ENCODE measurements at regions not wholly inside any gene's neighbourhood (a gene's known extent, or its start where the extent isn't known, plus 50 kb on each side); places are given as distances from the start of the nearest gene placed in this dataset.

DNA sequence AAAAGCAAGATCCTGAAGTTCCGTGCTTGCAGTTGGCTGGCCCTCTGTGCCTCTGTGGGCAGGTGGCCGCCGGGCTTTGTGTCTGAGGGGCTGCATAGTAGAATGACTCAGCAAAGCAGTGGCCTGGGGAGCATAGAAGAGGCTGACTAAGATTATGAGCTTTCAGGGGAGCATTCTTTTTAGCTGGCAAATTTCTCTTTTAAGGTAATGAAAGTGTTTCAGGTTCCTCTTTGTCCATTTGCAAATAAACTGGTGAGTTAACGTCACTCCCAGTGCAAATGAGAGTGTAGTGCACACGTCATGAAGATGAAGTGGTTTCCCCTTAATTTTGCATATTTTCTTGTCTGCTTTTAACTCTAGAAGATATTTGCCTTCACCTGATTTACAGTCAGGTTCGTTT is 98.6 kb downstream of the BCL2L11 start:
- H3K9me3 Mint-ChIP-seq = peaks cover 15% of the 10 kb centered on the region
- no peak overlapping the region for H3K4me3 Mint-ChIP-seq
- H3K27me3 Mint-ChIP-seq (ENCODE audit: insufficient read depth) = peaks cover 5% of the 10 kb centered on the region; the same call in 1 of the 2 replicates
- H3K4me1 Mint-ChIP-seq (ENCODE audit: low read depth) = peaks cover 13% of the 10 kb centered on the region
- H3K27ac Mint-ChIP-seq = no peak overlapping the region
- TF ChIP-seq CTCF (IDR thresholded peaks at IDR 0.05) = no peak
- peaks cover 28% of the 10 kb centered on the region for H3K36me3 Mint-ChIP-seq (ENCODE audit: low read depth)
- DNase-seq = no peak

DNA sequence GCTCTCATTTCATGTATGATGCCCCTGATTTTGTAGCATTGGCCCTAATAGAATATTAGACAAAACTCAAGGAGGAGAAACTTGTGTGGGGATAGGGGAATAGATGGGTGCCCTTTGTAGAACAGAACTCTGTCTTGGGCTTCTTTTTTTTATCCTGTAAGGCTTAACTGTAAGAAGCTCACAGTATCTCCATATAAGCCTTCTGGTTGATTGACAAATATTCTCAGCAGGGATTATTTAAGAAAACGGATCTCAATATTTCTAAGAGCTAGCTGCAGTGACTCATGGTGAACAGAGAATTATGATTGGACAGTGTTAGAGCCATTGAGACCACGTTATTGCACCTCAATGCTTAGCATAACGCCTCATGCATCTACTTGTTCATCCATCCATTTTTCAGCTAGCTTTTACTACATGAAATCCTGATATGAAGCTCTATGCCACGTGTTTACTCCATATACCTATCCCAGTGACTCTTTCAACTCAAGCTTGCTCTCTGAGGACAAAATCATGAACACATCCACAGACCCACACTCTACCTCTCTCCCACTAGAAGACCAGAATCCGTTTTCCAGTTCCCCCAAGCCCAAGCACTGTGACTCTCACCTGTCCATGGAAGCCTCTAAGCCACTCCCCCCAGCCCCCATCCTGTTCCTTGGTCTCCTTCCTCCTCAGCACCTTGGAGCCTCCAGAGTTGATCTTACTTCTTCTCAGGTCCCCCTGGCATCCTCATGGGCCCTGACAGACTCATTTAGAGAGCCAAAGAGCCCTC is 99.2 kb downstream of the BCL2L11 start:
- peaks cover 9% of the 10 kb centered on the region for H3K9me3 Mint-ChIP-seq
- TF ChIP-seq CTCF (IDR thresholded peaks at IDR 0.05) = no peak
- H3K36me3 Mint-ChIP-seq (ENCODE audit: low read depth) = peaks cover 22% of the 10 kb centered on the region
- peaks cover 13% of the 10 kb centered on the region for H3K4me1 Mint-ChIP-seq (ENCODE audit: low read depth)
- DNase-seq = no peak
- no peak overlapping the region for H3K4me3 Mint-ChIP-seq
- no peak overlapping the region for H3K27ac Mint-ChIP-seq
- peaks cover 5% of the 10 kb centered on the region; the same call in 1 of the 2 replicates for H3K27me3 Mint-ChIP-seq (ENCODE audit: insufficient read depth)

DNA sequence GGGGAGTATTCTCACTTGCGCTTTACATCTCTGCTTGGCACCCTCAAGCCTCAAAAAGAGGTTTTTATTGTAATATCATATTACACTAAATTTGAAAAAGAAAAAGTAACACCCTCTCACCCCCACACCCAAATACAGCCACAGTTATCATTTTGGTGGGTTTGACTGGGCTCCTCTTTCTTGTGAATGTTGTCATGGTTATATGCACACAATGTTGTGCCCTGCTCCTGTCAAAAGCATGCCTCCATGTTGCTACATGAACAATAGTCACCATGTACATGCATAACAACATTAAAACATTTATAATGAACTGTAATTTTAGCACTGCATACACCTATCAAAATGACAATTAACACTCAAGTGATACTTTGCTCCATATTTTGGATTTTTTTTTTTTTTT is 100.2 kb downstream of the BCL2L11 start:
- peaks cover 13% of the 10 kb centered on the region for H3K4me1 Mint-ChIP-seq (ENCODE audit: low read depth)
- H3K27me3 Mint-ChIP-seq (ENCODE audit: insufficient read depth) = peaks cover 7% of the 10 kb centered on the region
- TF ChIP-seq CTCF (IDR thresholded peaks at IDR 0.05) = no peak
- no peak overlapping the region for H3K4me3 Mint-ChIP-seq
- peaks cover 27% of the 10 kb centered on the region for H3K36me3 Mint-ChIP-seq (ENCODE audit: low read depth)
- no peak for DNase-seq
- H3K27ac Mint-ChIP-seq = no peak overlapping the region
- peaks cover 14% of the 10 kb centered on the region for H3K9me3 Mint-ChIP-seq

GRCh38 chr2:111221701-111222100 is 101.0 kb downstream of the BCL2L11 start:
- Mint-ChIP-seq H3K4me3 (no peak overlapping the region), H3K4me1 (ENCODE audit: low read depth) (peaks cover 13% of the 10 kb centered on the region), H3K27ac (no peak overlapping the region), H3K27me3 (ENCODE audit: insufficient read depth) (peaks cover 7% of the 10 kb centered on the region), H3K36me3 (ENCODE audit: low read depth) (peaks cover 29% of the 10 kb centered on the region), H3K9me3 (peaks cover 16% of the 10 kb centered on the region)
- no peak for TF ChIP-seq CTCF (IDR thresholded peaks at IDR 0.05)
- no peak for DNase-seq

- peaks cover 16% of the 10 kb centered on the region for H3K9me3 Mint-ChIP-seq
- H3K36me3 Mint-ChIP-seq (ENCODE audit: low read depth) = peaks cover 29% of the 10 kb centered on the region
- peaks cover 7% of the 10 kb centered on the region for H3K27me3 Mint-ChIP-seq (ENCODE audit: insufficient read depth)
- peaks cover 19% of the 10 kb centered on the region for H3K4me1 Mint-ChIP-seq (ENCODE audit: low read depth)
- DNase-seq = no peak
- no peak overlapping the region for H3K4me3 Mint-ChIP-seq
- TF ChIP-seq CTCF (IDR thresholded peaks at IDR 0.05) = no peak
- H3K27ac Mint-ChIP-seq = no peak overlapping the region
These were observed 101.6 kb downstream of the BCL2L11 start for GRCh38 chr2:111222204-111222866.
